ENCODE measurements at regions not wholly inside any gene's neighbourhood (a gene's known extent, or its start where the extent isn't known, plus 50 kb on each side); places are given as distances from the start of the nearest gene placed in this dataset.

DNA sequence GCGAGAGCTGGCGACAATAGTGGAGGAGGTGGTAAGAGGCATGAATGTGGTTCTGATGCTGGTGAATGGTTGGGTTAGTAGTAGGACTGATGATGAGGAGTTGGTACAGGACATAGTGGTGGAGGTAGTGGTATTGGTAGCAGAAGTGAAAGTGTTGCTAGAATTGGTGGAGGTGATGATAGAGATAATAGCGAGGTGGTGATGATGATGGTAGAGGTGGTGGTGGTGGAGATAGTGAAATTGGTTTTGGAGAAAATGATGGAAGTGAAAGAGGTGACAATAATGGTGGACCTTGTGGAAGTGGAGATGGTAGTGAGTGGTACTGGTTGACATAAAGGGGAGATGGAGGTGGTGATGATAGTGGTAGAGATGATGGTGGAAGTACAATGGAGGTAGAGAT is 360.2 kb upstream of the JAG1 start:
- no peak for TF ChIP-seq EZH2 (optimal IDR thresholded peaks at IDR 0.05; ENCODE audit: low read depth, low read length)
- TF ChIP-seq, protein P1, sequence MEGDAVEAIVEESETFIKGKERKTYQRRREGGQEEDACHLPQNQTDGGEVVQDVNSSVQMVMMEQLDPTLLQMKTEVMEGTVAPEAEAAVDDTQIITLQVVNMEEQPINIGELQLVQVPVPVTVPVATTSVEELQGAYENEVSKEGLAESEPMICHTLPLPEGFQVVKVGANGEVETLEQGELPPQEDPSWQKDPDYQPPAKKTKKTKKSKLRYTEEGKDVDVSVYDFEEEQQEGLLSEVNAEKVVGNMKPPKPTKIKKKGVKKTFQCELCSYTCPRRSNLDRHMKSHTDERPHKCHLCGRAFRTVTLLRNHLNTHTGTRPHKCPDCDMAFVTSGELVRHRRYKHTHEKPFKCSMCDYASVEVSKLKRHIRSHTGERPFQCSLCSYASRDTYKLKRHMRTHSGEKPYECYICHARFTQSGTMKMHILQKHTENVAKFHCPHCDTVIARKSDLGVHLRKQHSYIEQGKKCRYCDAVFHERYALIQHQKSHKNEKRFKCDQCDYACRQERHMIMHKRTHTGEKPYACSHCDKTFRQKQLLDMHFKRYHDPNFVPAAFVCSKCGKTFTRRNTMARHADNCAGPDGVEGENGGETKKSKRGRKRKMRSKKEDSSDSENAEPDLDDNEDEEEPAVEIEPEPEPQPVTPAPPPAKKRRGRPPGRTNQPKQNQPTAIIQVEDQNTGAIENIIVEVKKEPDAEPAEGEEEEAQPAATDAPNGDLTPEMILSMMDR (IDR thresholded peaks at IDR 0.05; ENCODE audit: low read length) = no peak
